Stomach (tissue), 8 donors: ENCODE measurements at regions not wholly inside any gene's neighbourhood (a gene's known extent, or its start where the extent isn't known, plus 50 kb on each side); places are given as distances from the start of the nearest gene placed in this dataset.
"Not testable (repeated sequence)": the region's sequence is repeated elsewhere in the genome, so short reads cannot be mapped to it uniquely, and the experiment has no call there.

Source experiments
- DNase-seq, 2 donors: peaks; one replicate each; pipeline versions ENCODE4 v3.0.0 to v3.0.0-alpha.2; 2013 to 2019
- H3K27ac ChIP-seq, 5 donors: fragments of 200-600 bp in 4 of 5; sonication (generic) in 4 of 5; one replicate each; pipeline ENCODE4 v1.5.1; 2013 to 2019; ENCODE audit warnings: mild to moderate bottlenecking in 1 of 5, moderate library complexity in 1 of 5
- H3K27me3 ChIP-seq, 3 donors: fragments of 200-600 bp; sonication (generic); one replicate each; pipeline ENCODE4 v1.5.1; 2017 to 2019; ENCODE audit warnings: mixed run types in 1 of 3
- H3K36me3 ChIP-seq, 4 donors: fragments of 200-600 bp; sonication (generic); 1 replicate in 3 of 4; 2 replicates in 1 of 4; pipeline ENCODE4 v1.5.1; 2016 to 2019
- H3K4me1 ChIP-seq, 4 donors: fragments of 200-600 bp; sonication (generic); one replicate each; pipeline ENCODE4 v1.5.1; 2016 to 2019
- H3K4me3 ChIP-seq, 4 donors: fragments of 200-600 bp; sonication (generic) in 3 of 4; one replicate each; pipeline ENCODE4 v1.5.1; 2016 to 2019; ENCODE audit warnings: mild to moderate bottlenecking in 1 of 4
- H3K9me3 ChIP-seq, 4 donors: fragments of 200-600 bp; sonication (generic); one replicate each; pipeline ENCODE4 v1.5.1; 2016 to 2019
- CTCF ChIP-seq, 7 experiments: fragments of 450-650 bp in 4 of 7; fragments of 200-600 bp in 3 of 7; sonication (generic) in 3 of 7; IDR thresholded peaks; one replicate each; pipeline ENCODE4 v1.5.1; 2016 to 2019; ENCODE audit warnings: antibody characterized with exemption in 7 of 7, control low read depth in 2 of 7, mild to moderate bottlenecking in 1 of 7
- EP300 ChIP-seq: sonication (generic); formaldehyde crosslinking; IDR thresholded peaks from one replicate; pipeline ENCODE4 v1.6.1; 2017; ENCODE audit warnings: antibody characterized with exemption
- POLR2A ChIP-seq, 4 donors: fragments of 450-650 bp; IDR thresholded peaks; one replicate each; pipeline ENCODE4 v1.6.1; 2016; ENCODE audit warnings: antibody characterized with exemption in 4 of 4, control low read depth in 2 of 4, mild to moderate bottlenecking in 1 of 4, moderate library complexity in 1 of 4
- POLR2AphosphoS5 ChIP-seq, 3 donors: sonication (generic); formaldehyde crosslinking; IDR thresholded peaks; one replicate each; pipeline ENCODE4 v1.6.1; 2016; ENCODE audit warnings: antibody characterized with exemption in 3 of 3
- WGBS, 5 donors: extraction: QIAGEN DNeasy Blood & Tissue Kit in 3 of 5; methylation state at CpG; one replicate each; pipeline versions ENCODE4 v1.1.5 to v1.1.7; 2013 to 2018; 5-methylcytosine and 5-hydroxymethylcytosine counted together
- intact Hi-C: fragments of 100-400 bp; cut with DNase I; formaldehyde crosslinking; loops from one replicate; pipeline ENCODE4 v1.15.1; 2023; ENCODE audit warnings: low total_unique reads
- donor health status: healthy with polysubstance abuse.
- donor health status: Bipolar disorder and iron deficiency.
- donor health status: healthy.

GRCh38 chr11:29061452-29061851 lies 953.3 kb downstream of the METTL15 start:
- Histone ChIP-seq H3K27ac (no peak overlapping the region), H3K4me1 (no peaks in the 10 kb centered on the region), H3K9me3 (peaks cover 0 to 9% (median 3%) of the 10 kb centered on the region in 4 donors), H3K36me3 (no peaks in the 10 kb centered on the region), H3K27me3 (no peaks in the 10 kb centered on the region), H3K4me3 (no peak overlapping the region)
- DNase-seq, result no peak
- intact Hi-C loops, result no loop called here
- TF ChIP-seq POLR2AphosphoS5 (IDR thresholded peaks at IDR 0.05) (no peak), CTCF (IDR thresholded peaks at IDR 0.05) (no peak), EP300 (no peak), POLR2A (IDR thresholded peaks at IDR 0.05) (no peak)

- intact Hi-C loops, H3K27ac ChIP-seq, H3K27me3 ChIP-seq, DNase-seq, H3K36me3 ChIP-seq, H3K4me3 ChIP-seq, H3K4me1 ChIP-seq: not testable (repeated sequence)
- H3K9me3 ChIP-seq, result peaks cover 0 to 15% (median 4%) of the 10 kb centered on the region in 4 donors
- 59 to 78% (median 68%) methylated on average over 2 of the region's 2 CpGs for WGBS, 5 donors
Measured at GRCh38 chr11:29056487-29056886, 948.3 kb downstream of the METTL15 start.

- H3K4me1 ChIP-seq, result no peaks in the 10 kb centered on the region
- 89 to 97% (median 92%) methylated on average over 1 of the region's 1 CpG for WGBS, 5 donors
- TF ChIP-seq POLR2A (IDR thresholded peaks at IDR 0.05) (no peak), CTCF (IDR thresholded peaks at IDR 0.05) (no peak), EP300 (no peak), POLR2AphosphoS5 (IDR thresholded peaks at IDR 0.05) (no peak)
- no peaks in the 10 kb centered on the region for H3K27me3 ChIP-seq
- no peaks in the 10 kb centered on the region for H3K36me3 ChIP-seq
- DNase-seq, result no peak
- no peak overlapping the region for H3K27ac ChIP-seq
- intact Hi-C loops, result no loop called here
- H3K9me3 ChIP-seq, result peaks cover 0 to 19% (median 7%) of the 10 kb centered on the region in 4 donors
- H3K4me3 ChIP-seq, result no peak overlapping the region
Measured at GRCh38 chr11:29051935-29052334, 943.7 kb downstream of the METTL15 start.

GRCh38 chr11:29050962-29051361 lies 942.8 kb downstream of the METTL15 start:
- H3K27me3 ChIP-seq, intact Hi-C loops, DNase-seq, H3K4me3 ChIP-seq, H3K36me3 ChIP-seq, H3K27ac ChIP-seq, H3K4me1 ChIP-seq: not testable (repeated sequence)
- 76 to 88% (median 84%) methylated on average over 11 of the region's 11 CpGs for WGBS, 5 donors
- peaks cover 0 to 12% (median 3%) of the 10 kb centered on the region in 4 donors for H3K9me3 ChIP-seq

GRCh38 chr11:29040489-29040888 lies 932.3 kb downstream of the METTL15 start:
- intact Hi-C loops, result no loop called here
- no peak for TF ChIP-seq EP300
- no peak for TF ChIP-seq CTCF (IDR thresholded peaks at IDR 0.05)
- no peaks in the 10 kb centered on the region for H3K4me1 ChIP-seq

More at GRCh38 chr11:29040489-29040888, 932.3 kb downstream of the METTL15 start:
- no peak overlapping the region for H3K4me3 ChIP-seq
- H3K36me3 ChIP-seq, result no peaks in the 10 kb centered on the region
- H3K27ac ChIP-seq, result no peak overlapping the region
- DNase-seq, result no peak
- no peaks in the 10 kb centered on the region for H3K27me3 ChIP-seq
- no peaks in the 10 kb centered on the region for H3K9me3 ChIP-seq
